GM19239 (cell line): ENCODE measurements at regions not wholly inside any gene's neighbourhood (a gene's known extent, or its start where the extent isn't known, plus 50 kb on each side); places are given as distances from the start of the nearest gene placed in this dataset.

Experiments used
- DNase-seq: peaks from one replicate; pipeline ENCODE4 v3.0.0; 2011; ENCODE audit warnings: low spot score; ENCODE audit not compliant: insufficient read length
- FAIRE-seq: peaks from 2 replicates; lab custom pipeline; 2011; peaks lifted over from hg19 to GRCh38; lab: Jason Lieb, UNC

GRCh38 chr16:64738321-64738960 lies 383.4 kb downstream of the CDH11 start:
- FAIRE-seq (no peak), DNase-seq (no peak)

- no peak for FAIRE-seq
Observed at GRCh38 chr16:64736857-64737256, 385.0 kb downstream of the CDH11 start.

GRCh38 chr16:64731891-64732290 lies 390.0 kb downstream of the CDH11 start:
- FAIRE-seq (no peak), DNase-seq (no peak)

More at GRCh38 chr16:64736857-64737256, 385.0 kb downstream of the CDH11 start:
- no peak for DNase-seq

GRCh38 chr16:64730261-64730660 lies 391.6 kb downstream of the CDH11 start:
- no peak for DNase-seq
- no peak for FAIRE-seq

DNA sequence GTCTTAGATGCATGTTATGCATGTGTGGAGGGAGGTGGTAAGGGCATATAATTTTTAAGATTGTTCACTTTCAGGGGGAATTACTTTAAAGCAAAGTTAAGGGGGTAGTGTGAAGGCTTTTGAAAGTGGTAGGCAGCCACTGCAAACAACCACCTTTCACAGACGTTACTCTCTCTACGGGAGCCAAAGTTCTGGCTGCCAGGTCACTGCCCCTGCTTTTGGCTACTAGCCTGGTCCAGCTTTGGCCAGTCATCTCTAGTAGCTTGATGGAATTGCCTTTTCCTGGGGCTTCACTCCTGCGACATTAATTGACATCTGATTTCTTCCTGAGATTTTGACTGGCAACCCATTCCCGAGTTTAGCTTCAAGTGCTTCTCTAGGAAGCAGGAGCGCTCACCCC lies 397.5 kb downstream of the CDH11 start:
- FAIRE-seq (no peak), DNase-seq (no peak)

- FAIRE-seq, result no peak
- DNase-seq, result no peak
Observed at GRCh38 chr16:64718486-64718885, 403.4 kb downstream of the CDH11 start.

DNA sequence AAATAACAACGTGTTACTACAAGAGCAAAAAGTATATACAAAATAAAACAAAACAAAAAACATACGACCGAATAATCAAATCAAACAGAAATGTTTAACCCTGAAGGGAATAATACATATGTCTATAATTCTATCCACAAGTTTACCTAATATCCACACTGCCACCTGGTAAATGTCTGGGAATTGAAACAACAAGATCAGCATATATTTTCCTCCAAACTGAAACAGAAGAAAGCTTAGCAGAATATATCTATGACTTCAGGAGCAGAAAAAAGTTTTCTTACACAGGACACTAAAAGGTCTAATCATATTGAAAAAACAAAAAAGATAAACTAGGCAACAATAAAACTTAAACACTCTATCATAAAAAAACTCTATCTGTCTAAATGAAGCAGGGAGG lies 404.0 kb downstream of the CDH11 start:
- FAIRE-seq (no peak), DNase-seq (no peak)

DNA sequence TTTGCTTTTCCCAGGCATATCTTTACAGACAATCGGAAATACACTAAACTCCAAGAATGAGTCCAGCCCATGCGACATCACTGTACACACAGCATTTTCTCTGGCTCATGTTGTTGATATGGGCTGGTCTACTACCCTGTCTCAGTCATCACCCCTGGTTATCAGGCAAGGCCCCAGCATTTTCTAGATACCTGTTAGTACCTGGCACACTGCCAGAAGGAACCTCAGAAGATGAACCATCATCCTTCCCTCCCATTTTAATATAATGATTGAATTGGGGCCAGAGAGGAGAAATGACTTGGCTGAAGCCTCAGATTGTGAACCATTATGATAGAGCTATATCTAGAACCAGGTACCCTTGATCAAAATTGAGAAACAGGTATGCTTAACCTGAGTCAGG lies 406.2 kb downstream of the CDH11 start:
- FAIRE-seq (no peak), DNase-seq (no peak)

GRCh38 chr16:64712026-64712425 lies 409.8 kb downstream of the CDH11 start:
- no peak for FAIRE-seq
- no peak for DNase-seq

DNA sequence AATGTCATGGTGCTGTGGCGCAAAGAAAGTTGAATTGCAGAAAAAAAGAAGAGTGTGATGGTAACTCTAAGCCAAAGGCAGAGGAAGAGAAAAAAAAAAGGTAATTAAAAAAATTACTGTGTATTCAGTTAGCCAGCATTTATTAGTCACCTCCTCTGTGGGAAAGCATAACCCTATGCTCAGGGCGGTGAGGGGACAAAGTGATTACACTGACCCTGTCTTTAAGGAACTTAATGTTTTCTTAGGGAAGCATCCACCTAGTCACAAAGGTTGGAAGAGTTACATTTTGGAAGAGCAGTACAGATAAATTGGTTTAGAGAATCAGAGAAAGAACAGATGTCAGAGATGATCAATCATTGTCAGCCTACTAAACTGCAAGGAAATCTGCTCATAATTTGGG lies 410.3 kb downstream of the CDH11 start:
- DNase-seq, result no peak

GRCh38 chr16:64711026-64711425 lies 410.8 kb downstream of the CDH11 start:
- no peak for DNase-seq
- FAIRE-seq, result no peak

More for the DNA sequence above, 410.3 kb downstream of the CDH11 start:
- no peak for FAIRE-seq

DNA sequence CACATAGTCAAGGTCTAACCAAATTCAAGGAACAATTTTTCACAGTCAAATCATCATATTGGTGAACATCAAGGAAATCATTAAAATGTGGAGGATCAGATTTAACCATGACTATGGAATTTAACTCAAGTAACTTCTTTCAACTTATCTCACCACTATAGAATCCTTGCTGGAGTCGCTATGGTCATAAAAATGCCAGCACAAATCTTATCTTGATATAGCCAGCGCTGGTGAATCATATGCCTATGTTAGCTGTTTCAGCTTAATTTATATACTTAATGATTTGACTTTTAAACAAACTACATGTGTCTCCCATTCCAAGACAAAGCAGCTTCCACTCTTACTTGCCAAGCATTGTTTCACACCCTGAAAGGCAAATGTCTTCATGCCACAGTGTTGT lies 416.4 kb downstream of the CDH11 start:
- DNase-seq, result no peak
- FAIRE-seq, result no peak

DNA sequence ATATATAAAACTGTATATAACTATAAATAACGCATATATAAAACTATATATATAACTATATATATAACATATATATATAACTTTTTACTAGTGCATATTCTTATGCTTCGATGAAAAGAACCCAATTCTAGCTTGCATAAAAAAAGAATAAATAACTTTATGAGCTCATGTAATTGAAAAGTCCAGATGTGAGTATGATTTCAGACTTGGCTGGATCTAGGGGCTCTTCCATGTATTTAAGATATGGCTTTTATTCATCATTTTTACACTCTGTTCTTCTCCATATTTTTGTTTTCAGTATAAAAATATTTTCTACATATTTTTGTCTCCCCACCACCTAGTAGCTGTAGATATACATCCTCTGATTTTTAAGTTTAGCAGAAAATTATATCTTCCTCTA lies 417.5 kb downstream of the CDH11 start:
- no peak for FAIRE-seq
- DNase-seq, result no peak

DNA sequence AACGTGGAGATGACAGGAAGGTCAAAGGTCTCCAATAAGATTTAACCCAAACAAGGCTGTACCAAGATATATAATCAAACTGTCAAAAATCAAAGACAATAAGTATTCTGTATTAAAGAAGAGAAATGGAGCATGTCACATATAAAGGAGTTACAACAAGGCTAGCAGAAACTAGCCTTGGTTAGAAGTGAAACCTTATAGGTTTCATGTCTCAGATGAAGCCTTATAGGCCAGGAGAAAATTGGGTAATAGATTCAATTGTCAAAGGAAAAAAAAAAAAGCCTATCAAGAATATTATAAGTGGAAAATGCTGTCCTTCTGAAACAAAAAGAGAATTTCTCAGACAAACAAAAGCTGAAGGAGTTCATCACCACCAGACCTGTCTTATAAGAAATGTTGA lies 419.4 kb downstream of the CDH11 start:
- DNase-seq, result no peak
- FAIRE-seq, result no peak

DNA sequence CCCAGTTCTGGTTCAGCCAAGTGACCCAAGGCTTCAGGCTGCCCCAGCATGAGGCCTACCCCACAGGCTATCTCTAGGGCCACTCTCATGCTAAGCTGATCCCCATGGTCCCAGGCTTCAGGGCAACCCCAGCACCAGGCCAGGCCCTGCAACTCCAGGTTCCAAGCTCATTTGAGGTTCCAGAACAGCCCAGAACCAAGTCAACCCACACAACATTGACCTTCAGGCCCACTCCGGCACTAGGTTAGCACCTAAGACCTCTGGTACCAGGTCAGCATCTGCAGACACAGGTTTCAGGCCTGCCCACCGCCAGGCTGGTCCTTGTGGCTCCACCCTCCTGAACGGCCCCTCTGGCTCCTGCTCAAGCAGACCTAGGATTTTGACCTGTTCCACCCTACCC lies 421.2 kb downstream of the CDH11 start:
- DNase-seq (no peak), FAIRE-seq (no peak)

DNA sequence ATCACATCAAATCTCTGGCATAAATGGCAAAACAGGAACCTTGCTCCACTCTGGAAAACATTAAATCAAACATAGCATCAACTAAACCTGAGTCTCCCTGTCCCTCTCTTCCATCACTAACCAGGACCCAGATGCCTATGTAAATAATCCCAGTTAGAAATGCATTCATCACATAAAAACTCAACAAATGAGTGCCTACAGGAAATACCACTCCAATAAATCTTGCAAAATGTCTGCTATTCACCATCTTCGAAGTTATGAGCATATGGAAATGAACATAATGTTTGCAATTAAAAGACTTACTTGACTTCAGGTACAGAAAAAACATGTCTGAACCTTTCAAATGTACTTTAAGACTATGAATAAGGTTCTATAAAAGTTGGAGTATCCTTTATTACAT lies 425.0 kb downstream of the CDH11 start:
- DNase-seq, result no peak
- FAIRE-seq, result no peak

- DNase-seq, result no peak
Observed at GRCh38 chr16:64695684-64696083, 426.2 kb downstream of the CDH11 start.

DNA sequence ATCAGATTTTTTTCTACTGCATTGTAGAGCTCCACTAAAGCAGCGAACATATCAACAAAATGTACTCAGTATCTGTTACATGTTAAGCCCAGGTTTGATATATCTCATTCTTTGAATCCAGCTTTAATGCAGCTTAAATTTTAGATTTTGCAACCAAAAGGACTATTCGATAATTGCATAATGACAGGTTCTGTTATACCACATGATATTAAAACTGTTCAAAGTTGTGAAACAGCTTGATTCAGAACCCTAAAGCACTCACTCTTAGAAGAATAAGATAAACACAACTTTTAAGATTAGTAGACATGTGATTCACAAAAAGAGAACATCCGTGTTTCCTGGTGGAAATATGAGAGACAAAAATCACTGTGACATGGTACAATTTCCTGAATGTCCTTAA lies 427.9 kb downstream of the CDH11 start:
- no peak for FAIRE-seq
- no peak for DNase-seq

More at GRCh38 chr16:64695684-64696083, 426.2 kb downstream of the CDH11 start:
- no peak for FAIRE-seq

DNA sequence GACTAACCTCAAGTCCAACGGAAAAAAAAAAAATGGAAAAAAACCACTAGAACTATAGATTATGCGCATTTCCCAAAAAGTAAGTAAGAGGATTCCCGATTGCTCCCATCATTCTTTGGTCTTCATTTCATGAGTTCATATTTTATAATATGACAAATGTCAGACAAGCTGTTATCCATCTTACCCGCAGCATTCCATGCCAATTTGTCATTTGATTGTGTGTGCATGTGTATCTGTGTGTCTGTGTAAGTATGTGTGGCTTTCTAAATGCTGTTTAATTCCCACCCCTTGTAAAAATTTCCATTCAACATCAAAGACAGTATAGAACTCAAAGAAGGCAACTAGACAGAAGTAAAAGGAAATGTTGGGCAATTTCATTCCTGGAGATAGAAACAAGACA lies 434.1 kb downstream of the CDH11 start:
- no peak for DNase-seq
- FAIRE-seq, result no peak

GRCh38 chr16:64687123-64687522 lies 434.7 kb downstream of the CDH11 start:
- FAIRE-seq (no peak), DNase-seq (no peak)

- FAIRE-seq, result no peak
Observed at GRCh38 chr16:64679976-64680690, 441.7 kb downstream of the CDH11 start.

DNA sequence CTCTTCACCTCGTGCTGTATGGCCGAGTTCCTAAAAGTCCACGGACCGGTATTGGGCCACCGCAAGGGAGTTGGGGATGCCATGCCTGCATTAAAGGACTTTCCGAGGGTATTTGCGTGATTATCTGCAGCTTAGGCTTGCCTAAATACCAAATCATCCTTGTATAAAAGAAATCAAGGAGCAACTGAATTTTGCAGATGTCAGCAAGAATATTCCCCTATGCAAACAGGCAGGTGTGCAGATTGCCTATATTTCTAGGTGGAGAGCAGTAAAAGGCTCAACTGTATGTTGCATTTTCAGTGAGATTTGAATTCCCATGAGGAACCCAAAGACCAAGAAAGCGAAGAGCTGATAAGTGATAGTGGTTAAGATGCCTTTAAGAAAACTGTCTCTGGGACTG lies 452.3 kb downstream of the CDH11 start:
- DNase-seq (no peak), FAIRE-seq (no peak)

More at GRCh38 chr16:64679976-64680690, 441.7 kb downstream of the CDH11 start:
- DNase-seq, result no peak
